ENCODE measurements at regions not wholly inside any gene's neighbourhood (a gene's known extent, or its start where the extent isn't known, plus 50 kb on each side); places are given as distances from the start of the nearest gene placed in this dataset.

DNA sequence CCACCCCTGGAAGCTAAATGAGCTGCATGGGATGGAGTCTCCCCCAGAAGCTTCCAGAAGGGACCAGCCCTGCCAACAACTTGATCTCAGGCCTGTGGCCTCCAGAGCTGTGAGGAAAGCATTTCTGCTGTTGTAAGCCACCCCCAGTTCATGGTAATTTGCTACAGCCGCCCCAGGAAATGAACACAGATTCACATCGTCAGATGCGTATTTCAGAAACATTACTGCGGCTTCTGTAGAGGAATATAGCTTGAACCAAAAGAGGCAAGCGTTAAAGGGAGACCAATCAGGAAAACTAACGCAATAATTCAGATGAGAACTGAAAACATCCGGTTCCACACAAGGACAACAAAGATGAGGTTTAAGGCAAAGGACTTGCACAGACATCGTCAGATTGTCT is 128.4 kb upstream of the TBL1X start:
- H3K9ac ChIP-seq (ENCODE audit: low read depth, low read length): no peak overlapping the region
- no peak overlapping the region for H3K4me2 ChIP-seq (ENCODE audit: insufficient read depth, low read length)
- DNase-seq: no peak
- H3K36me3 ChIP-seq (ENCODE audit: insufficient read depth, low read length): no peaks in the 10 kb centered on the region
- H4K20me1 ChIP-seq (ENCODE audit: insufficient read depth, low read length): no peaks in the 10 kb centered on the region
- H3K27me3 ChIP-seq (ENCODE audit: insufficient read depth, low read length, poor library complexity): no peaks in the 10 kb centered on the region
- no peak overlapping the region for H3K27ac ChIP-seq (ENCODE audit: low read length)
- TF ChIP-seq, protein P1, sequence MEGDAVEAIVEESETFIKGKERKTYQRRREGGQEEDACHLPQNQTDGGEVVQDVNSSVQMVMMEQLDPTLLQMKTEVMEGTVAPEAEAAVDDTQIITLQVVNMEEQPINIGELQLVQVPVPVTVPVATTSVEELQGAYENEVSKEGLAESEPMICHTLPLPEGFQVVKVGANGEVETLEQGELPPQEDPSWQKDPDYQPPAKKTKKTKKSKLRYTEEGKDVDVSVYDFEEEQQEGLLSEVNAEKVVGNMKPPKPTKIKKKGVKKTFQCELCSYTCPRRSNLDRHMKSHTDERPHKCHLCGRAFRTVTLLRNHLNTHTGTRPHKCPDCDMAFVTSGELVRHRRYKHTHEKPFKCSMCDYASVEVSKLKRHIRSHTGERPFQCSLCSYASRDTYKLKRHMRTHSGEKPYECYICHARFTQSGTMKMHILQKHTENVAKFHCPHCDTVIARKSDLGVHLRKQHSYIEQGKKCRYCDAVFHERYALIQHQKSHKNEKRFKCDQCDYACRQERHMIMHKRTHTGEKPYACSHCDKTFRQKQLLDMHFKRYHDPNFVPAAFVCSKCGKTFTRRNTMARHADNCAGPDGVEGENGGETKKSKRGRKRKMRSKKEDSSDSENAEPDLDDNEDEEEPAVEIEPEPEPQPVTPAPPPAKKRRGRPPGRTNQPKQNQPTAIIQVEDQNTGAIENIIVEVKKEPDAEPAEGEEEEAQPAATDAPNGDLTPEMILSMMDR (IDR thresholded peaks at IDR 0.05; ENCODE audit: borderline replicate concordance, extremely low read depth, low read length, poor library complexity, severe bottlenecking): no peak
- no peak for TF ChIP-seq EZH2 (IDR thresholded peaks at IDR 0.05; ENCODE audit: borderline replicate concordance, low read depth, low read length, severe bottlenecking)
- no peaks in the 10 kb centered on the region for H3K79me2 ChIP-seq (ENCODE audit: insufficient read depth, low read length)
- no peak overlapping the region for H3K4me3 ChIP-seq (ENCODE audit: low read depth in 1 of 2, low read length in 2 of 2)
- no peak overlapping the region for H2AFZ ChIP-seq (ENCODE audit: low read depth, low read length)
- peaks cover 20% of the 10 kb centered on the region for H3K4me1 ChIP-seq (ENCODE audit: insufficient read depth, low read length)
- no peak for ATAC-seq (ENCODE audit: insufficient read depth, low read depth)
- H3K9me3 ChIP-seq (ENCODE audit: insufficient read depth, low read length, severe bottlenecking): no peaks in the 10 kb centered on the region

DNA sequence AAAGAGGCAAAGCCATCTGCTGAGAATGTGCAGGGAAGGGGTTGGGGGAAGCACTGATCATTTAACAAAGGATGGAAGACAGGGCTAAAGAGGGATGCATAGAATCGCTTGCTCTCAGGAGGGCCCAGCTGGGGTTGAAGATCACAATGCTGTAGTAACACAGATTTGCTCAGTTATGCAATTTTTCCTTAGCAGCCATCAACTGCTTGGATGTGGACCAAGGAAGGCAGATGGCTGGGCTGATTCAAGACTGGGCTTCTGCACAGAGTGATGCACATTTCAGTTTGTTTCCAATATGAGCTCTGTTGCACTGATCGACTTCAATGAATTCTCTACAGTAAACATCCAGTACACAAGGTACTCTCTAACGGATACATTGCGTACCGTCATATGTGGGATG is 127.8 kb upstream of the TBL1X start:
- H3K79me2 ChIP-seq (ENCODE audit: insufficient read depth, low read length): no peaks in the 10 kb centered on the region
- H3K4me1 ChIP-seq (ENCODE audit: insufficient read depth, low read length): peaks cover 25% of the 10 kb centered on the region
- H3K36me3 ChIP-seq (ENCODE audit: insufficient read depth, low read length): no peaks in the 10 kb centered on the region
- H3K4me3 ChIP-seq (ENCODE audit: low read depth in 1 of 2, low read length in 2 of 2): no peak overlapping the region
- no peaks in the 10 kb centered on the region for H4K20me1 ChIP-seq (ENCODE audit: insufficient read depth, low read length)
- H2AFZ ChIP-seq (ENCODE audit: low read depth, low read length): no peak overlapping the region
- DNase-seq (no peak), ATAC-seq (ENCODE audit: insufficient read depth, low read depth) (no peak)
- TF ChIP-seq EZH2 (IDR thresholded peaks at IDR 0.05; ENCODE audit: borderline replicate concordance, low read depth, low read length, severe bottlenecking): no peak
- TF ChIP-seq, protein P1 (IDR thresholded peaks at IDR 0.05; ENCODE audit: borderline replicate concordance, extremely low read depth, low read length, poor library complexity, severe bottlenecking): no peak
- no peak overlapping the region for H3K27ac ChIP-seq (ENCODE audit: low read length)
- H3K4me2 ChIP-seq (ENCODE audit: insufficient read depth, low read length): no peak overlapping the region
- no peaks in the 10 kb centered on the region for H3K27me3 ChIP-seq (ENCODE audit: insufficient read depth, low read length, poor library complexity)
- no peaks in the 10 kb centered on the region for H3K9me3 ChIP-seq (ENCODE audit: insufficient read depth, low read length, severe bottlenecking)
- H3K9ac ChIP-seq (ENCODE audit: low read depth, low read length): no peak overlapping the region

DNA sequence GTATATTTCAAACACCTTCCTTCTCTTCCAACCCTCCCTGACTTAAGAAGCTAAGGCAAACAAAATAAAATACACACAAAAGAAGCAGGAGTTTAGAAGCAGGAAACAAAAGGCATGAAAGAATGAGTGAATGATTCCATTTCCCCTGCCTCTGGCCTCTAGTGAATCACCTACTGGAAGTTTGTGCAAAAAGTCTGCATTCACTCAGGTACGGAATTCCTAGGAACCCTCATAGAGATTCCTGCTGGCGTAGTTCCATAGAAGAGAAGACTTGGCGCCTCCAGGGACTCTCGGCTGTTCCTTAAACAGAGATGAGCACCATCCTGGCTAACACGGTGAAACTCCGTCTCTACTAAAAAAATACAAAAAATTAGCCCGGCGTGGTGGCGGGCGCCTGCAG is 125.9 kb upstream of the TBL1X start:
- TF ChIP-seq, protein P1 (IDR thresholded peaks at IDR 0.05; ENCODE audit: borderline replicate concordance, extremely low read depth, low read length, poor library complexity, severe bottlenecking): no peak
- no peak for TF ChIP-seq EZH2 (IDR thresholded peaks at IDR 0.05; ENCODE audit: borderline replicate concordance, low read depth, low read length, severe bottlenecking)
- no peaks in the 10 kb centered on the region for H4K20me1 ChIP-seq (ENCODE audit: insufficient read depth, low read length)
- H3K4me2 ChIP-seq (ENCODE audit: insufficient read depth, low read length): no peak overlapping the region
- no peaks in the 10 kb centered on the region for H3K79me2 ChIP-seq (ENCODE audit: insufficient read depth, low read length)
- H3K9ac ChIP-seq (ENCODE audit: low read depth, low read length): no peak overlapping the region
- no peaks in the 10 kb centered on the region for H3K36me3 ChIP-seq (ENCODE audit: insufficient read depth, low read length)
- no peak overlapping the region for H3K27ac ChIP-seq (ENCODE audit: low read length)
- ATAC-seq (ENCODE audit: insufficient read depth, low read depth): no peak
- H3K27me3 ChIP-seq (ENCODE audit: insufficient read depth, low read length, poor library complexity): no peaks in the 10 kb centered on the region
- no peak for DNase-seq
- peaks cover 30% of the 10 kb centered on the region for H3K4me1 ChIP-seq (ENCODE audit: insufficient read depth, low read length)
- H3K9me3 ChIP-seq (ENCODE audit: insufficient read depth, low read length, severe bottlenecking): no peaks in the 10 kb centered on the region
- no peak overlapping the region for H3K4me3 ChIP-seq (ENCODE audit: low read depth in 1 of 2, low read length in 2 of 2)
- no peak overlapping the region for H2AFZ ChIP-seq (ENCODE audit: low read depth, low read length)
